NCI-H345 (cell line): ENCODE measurements at regions not wholly inside any gene's neighbourhood (a gene's known extent, or its start where the extent isn't known, plus 50 kb on each side); places are given as distances from the start of the nearest gene placed in this dataset.
"Not testable (repeated sequence)": the region's sequence is repeated elsewhere in the genome, so short reads cannot be mapped to it uniquely, and the experiment has no call there.

Source experiments
- DNase-seq: peaks from one replicate; lab custom pipeline; 2025; lab: John Stamatoyannopoulos, UW

DNA sequence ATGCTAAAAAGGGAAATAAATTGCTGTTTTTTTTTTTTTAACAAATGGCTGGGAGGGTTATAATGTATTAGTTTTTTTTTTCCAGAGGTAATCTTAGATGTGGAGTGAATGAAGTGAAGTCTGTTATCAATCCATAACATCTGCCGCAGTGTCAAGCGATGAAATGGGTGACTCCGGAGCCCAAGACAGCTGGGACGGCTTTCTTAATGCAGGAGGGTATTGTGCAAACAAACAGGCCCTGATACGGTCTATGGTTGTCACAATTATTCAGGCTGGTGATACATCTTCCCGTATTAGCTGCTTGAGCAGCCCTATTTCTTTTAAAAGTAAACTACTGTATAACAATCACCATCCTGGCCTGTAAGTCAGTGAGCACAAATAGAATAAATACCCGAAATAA, 1231.2 kb downstream of the GATA3 start:
- DNase-seq, result no peak

DNA sequence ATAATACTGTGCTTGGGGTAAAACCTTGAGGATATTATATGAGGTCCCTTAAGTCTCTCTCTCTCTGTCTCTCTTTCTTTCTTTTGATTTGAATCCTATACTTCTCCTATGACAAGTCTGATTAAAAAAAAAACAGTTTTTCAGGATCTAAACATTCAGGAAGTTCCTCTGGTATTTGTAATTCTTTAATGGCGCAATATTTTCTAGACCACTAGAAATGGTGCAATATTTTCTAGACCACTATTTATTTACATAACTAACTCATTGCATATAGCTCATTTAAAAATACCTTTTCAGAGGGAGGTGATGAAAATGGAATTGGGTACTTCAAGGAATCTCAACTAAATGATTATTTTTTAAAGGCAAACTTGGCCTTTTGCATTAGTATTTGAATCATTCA, 1235.3 kb downstream of the GATA3 start:
- no peak for DNase-seq

DNA sequence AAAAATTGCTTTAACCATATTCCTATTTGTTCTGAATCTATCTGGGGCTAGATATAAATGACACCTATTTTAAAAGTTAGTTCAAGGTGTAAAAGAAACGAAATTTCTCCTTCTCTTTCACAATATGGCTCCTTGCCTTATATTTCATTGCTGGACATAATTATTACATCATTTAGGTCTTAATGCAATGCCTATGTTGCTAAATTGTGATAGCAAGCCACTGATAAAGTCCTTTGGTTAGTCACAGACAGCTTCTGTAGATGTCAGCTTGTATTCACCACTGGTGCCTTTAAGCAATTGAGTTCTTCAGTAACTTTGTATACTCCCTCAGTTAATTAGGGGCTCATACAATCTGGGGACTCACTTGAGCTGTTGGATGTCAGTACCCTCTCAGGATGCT, 1236.6 kb downstream of the GATA3 start:
- DNase-seq, result no peak

DNA sequence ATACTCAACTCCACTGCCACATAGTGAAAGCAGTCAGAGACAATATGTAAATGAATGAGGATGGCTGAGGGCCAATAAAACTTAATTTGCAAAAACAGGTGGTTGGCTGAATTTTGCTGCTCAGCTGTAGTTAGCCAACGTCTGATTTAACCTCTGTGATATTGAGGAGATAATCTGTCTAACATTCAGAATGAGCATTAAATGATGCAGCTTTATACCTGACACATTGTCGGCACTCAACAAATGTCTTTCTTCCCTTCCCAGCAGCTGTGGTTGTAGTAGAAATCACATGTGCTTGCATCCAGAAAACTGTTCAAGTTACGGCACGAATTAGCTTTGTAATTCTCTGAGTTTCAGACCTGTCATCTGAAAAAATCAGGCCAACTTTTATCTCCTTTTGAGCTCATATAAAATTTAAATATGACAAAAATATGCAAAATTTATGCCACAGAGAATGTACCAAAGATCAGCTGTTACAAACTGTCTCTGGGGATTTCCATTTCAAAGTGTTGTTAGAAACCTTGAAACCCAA, 1239.7 kb downstream of the GATA3 start:
- DNase-seq, result no peak

DNA sequence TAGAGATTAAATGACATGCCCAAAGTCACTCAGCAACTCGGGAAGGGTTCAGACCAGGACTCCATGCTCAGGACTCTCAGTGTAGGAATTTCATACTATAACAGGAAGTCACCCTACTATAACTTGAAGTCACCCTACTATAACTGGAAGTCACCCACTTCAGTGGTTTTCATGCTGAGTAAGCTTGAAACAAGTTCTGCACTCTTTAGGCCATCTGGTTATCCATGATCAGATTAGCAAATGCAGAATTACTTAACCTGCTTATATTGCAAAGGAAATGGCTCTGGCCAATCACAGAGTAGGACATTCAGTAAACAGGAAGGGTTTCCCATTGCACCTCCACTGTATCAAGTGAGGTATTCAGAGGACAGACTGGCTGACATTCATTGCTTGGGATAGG, 1240.4 kb downstream of the GATA3 start:
- no peak for DNase-seq

DNA sequence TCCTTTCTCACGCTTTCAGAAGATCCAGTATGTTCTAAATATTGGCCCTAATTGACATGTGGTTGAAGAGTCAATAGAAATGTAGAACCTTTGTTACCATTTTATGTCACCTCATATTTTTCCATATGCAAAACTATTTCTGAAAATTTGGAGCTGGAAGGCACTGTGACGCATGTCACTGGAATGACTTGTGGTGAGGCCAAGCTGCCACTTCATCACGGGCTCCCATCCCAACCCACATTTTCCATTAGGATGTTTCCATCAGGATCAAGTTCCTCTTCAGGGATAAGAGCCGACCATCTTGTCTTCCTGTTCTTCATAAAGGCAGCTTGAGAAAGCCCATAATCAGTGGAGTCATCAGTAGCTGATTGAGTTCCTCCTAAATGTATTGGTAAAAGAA, 1241.7 kb downstream of the GATA3 start:
- DNase-seq, result no peak

DNA sequence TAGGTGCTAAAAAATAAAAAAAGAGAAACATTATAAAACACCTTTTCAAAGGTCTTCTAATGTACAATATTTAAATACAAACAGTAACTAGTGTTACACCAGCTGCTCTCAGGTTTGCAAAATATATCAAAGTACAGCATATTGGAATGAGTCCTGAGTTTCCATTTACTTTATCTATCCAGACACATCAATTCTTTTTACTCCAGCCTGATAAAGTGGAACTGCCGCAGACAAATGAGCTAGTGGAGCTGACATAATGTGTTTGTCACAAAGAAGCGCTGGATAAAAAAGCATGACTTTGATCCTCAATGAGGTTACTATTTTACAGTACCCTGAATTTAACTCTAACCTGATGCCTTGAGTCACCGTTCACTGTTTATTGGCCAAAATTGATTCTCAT, 1243.1 kb downstream of the GATA3 start:
- DNase-seq, result no peak

DNA sequence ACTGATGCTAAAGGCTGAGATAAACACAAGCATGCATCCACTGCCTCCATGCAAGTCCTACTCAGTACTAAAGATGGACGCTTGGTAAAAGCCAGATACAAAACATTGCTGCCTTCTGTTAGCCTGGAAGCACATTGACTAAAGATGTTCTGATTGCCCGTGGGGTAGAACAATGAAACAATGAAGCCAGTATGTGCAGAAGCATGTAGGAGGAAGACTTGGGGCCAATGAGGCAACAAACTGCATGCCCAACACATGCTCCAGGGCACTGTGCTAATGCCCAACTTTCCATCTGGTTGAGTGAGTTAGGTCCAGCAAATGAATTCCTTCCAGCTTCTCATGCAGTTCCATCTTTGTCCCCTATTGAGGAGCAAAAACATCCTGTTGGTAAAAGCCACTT, 1245.5 kb downstream of the GATA3 start:
- no peak for DNase-seq

DNA sequence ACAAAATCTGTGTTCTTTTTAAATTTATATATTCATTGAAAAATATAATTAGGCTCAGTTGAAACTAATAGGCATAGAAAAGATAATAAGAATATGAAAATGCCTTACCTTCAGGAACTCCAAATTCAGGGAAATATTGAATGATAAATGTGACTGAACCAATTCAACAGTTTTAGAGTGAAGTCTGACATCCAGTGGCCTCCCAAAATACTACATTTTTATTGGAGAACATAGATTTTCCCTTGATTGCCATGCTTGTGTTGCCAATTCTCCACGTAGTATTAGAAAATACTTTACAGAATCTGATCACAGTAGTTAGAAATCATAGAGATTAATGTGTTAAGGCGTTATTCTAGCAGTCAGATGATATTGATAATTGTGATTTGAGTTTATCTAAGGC, 1246.7 kb downstream of the GATA3 start:
- no peak for DNase-seq

DNA sequence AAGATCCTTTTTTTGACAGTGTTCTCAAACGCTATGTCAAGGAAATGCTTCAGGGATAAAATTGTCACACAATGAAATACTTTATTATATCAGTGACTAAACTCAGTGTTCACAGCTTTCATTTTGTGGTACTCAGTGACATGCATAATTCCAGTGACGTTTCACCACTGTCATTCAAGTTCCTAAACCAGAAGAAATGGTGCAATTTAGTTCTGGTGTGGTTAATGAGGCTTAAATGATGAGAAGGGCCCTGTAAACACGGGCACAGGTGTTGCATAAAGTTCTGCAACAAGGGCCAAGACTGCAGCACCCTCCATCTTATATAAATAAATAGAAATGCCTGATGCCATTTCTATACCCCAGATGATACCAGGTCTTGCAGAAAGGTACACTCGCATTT, 1247.1 kb downstream of the GATA3 start:
- no peak for DNase-seq

DNA sequence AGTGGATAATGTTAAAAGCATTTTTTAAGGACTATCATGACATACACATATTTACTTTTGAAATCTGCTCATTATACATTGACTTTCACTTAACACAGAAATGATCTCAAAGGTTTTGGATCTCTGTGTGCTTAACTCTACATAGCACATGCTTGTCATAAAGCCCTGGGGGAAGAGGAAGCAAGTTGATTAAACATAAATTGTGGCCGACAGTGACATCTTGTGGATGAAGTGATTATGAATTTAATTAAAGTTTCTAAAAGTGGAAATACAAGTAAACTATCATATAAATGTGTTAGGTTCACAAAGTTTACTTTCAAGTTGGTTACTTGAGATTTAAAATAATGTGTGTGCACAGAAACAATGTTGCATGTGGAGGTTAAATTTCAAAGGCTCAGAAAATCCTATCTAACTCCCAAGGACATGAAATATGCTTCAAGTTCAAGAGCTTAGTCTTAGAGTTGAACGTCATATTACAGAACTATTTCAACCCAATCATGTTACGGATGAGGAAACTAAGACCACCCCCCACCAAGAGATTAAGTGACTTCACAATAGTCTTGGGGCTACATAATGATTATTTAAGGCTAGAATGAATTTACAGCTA, 1247.8 kb downstream of the GATA3 start:
- DNase-seq, result peak; percentile 26

DNA sequence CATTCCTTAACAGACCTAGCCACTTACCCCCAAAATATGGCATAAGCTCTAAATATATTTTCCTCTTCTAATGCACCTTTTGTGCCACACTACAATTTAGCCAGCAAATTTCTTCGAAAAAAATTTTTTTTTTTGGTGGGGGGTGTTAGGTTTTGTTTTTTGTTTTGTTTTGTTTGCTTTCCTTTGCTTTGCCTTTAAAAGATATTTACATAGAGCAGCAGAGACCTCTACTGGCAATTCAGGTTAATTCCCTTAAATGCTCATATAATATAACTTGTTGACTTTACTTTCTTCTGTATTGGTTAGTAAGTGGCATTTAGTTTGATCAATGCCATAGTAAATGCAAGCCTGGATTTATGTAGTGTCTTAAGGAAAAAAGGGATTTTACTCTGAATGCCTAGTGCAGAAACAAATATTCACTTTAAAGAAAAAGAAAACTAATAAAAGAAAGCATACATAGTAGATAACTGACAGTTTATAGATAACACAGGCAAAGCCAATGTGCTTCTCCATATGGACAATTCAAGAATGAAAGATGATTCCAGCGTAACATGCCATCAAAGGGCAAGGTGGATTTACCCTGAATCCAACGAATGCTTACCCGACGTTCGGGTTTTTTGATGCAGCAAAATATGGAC, 1250.6 kb downstream of the GATA3 start:
- no peak for DNase-seq

DNA sequence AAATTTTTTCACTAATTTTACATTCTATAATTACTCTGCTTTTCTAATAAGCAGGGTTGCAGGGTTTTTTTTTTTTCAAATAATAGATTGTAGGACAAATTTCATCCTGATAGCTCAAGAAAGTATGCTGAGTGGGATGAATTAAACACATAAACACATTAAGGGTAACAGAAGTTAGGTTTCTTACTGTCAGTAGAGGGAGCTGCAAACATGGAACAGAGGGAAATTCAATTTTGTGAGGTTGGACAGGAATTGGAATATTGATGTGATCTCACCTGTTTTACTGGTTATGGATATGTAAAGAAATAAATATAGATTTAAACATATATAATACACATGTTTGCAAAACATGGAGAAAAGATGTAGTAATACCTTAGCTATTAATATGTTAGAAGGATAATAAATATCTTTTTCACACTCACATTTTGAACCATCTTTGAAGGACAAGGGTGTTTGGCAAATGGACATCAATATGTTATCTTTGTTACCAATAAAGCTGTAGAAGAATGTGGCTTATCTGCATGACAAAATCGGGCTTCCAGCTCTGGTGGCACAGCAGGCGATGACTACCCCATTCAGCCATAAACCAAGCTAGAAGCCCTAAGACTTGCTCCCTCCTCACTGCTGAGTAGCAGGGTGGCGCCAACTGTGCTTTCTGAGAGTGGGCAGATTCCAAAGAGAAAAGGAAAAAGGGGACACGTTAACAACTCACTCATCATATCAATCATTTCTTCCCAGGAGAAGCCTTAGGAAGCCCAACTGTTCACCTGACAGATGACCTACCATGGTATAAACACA, 1257.4 kb downstream of the GATA3 start:
- no peak for DNase-seq

DNA sequence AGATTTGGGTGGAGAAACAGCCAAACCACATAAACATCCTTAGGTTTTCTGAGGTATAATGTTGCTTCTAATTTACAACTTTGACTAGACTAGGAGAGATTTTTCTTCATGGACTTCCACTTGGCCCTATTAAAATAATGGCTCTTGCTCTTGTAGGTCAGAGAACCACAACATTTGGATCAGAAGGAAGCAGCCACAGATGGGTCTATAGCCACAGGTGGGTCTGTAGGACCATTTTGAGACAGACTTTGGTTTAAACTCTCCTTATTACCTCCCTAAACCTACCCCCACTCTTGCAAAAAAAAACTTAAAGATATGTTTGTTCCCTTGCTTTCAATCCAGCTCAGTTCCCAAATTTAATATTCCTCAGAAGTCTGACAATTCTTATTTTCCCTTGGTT, 1260.8 kb downstream of the GATA3 start:
- DNase-seq, result no peak

DNA sequence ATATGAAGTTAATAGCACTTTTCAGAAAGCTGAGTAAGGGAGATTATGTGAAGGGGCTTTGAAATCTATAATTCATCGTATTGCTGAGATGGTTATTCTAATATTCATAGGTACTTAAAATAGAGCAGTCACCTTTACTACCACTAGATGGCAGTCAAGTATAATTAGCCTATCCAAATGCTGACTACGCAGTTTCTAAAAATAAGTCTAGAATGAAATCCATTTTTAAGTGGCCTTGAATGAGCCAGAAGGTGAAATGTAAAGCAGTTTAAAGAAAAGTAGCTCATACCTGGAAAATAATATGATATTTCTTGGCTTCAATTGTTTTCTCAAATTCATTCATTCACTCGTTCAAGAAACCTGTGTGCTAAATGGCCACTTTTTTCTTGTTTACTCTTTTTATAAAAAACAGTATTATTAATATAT, 1277.1 kb downstream of the GATA3 start:
- peak; percentile 34 for DNase-seq

DNA sequence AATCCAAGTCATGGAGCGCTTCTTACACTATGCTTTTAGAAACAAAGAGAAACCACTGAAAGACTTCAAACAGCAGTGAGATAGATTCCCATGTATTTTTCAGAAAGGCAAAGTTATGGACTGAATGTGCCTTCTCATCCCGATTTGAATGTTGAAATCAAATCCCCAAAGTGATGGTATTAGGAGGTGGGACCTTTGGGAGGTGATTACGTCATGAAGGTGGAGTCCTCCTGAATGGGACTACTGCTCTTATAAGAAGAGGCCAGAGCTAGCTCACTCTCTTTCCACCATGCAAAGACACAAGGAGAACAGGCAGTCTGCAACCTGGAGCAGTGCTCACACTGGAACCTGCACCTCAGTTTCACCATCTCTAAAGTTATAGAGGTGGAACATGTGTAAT, 1279.8 kb downstream of the GATA3 start:
- DNase-seq, result no peak

DNA sequence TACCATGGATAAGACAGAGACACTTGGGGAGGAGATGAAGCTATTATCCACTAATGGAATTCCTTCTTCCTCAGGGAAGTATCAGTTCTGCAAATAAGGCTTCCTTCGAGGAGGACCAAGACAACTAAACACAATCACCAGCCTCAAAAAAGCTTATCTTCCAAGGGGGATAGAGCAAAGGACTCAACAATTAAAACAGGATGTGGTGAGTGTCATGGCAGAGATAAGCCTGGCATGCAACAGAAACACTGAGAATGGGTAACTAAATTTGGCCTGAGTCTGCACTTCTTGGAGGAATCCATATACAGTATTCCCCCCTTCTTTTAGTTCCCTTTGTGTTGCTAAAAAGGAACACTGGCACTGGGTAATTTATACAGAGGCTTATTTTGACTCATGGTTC, 1285.2 kb downstream of the GATA3 start:
- no peak for DNase-seq

DNA sequence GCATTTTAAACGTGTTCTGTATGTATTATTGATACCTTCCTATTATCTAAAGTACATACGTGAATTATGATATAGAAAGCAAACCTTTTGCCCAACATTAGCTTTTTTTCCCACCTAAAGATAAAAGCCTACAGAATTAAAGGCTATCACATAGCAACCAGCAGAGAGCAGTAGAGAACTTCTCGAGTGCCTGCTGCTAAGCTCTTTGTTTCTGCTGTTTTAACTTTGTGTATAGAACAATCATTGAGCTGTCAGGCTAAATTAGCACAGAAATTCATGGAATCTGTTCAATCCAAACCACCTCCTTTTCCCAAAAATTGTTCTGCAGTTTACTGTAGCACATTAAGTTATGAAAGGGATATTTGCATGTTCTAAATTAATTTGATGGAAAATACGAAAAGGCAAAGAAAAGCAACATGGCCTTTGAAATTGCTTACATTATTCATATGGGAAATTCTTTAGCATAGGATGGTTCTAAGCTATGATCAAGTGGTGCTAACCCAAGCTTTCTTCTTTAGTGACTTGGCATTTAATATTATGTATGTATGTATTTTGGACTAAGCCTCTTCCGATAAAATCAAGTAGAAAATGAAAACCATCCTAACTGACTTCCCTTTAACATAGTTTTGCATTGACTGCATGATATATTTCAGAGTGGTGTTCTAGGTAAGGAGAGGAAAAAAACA, 1288.5 kb downstream of the GATA3 start:
- DNase-seq, result peak; percentile 6

DNA sequence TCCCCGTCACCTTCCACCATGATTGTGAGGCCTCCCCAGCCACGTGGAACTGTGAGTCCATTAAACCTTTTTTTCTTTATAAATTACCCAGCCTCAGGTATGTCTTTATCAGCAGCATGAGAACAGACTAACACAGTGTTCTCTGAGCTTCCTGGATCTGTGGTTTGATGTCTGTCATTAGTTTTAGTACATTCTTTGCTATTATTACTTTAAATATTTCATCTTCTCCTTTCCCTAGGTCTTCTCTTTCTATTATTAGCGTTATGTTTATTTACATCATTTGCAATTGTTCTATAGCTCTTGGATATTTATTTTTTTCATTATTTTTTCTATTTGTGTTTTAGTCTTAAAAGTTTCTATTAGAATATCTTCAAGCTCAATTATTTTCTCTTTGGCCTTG, 1293.4 kb downstream of the GATA3 start:
- DNase-seq, result not testable (repeated sequence)

DNA sequence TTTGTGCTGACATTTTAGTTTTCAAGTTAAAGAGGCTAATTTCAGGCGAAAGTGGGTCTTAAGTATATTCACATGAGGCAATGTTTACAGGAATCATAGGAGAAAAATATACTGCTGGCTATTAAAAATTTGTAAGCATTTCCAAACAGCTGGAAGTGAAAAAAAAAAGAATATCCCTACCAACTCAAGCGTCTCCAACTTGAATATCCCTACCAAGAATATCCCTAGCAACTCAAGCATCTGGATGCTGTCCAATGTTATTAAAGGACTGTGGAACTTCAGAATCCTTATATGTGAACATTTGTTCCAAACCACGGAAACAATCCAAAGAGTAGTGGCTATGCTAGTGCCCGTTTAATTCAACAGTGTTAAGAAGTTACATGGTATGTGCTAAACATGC, 1303.0 kb downstream of the GATA3 start:
- DNase-seq, result no peak

DNA sequence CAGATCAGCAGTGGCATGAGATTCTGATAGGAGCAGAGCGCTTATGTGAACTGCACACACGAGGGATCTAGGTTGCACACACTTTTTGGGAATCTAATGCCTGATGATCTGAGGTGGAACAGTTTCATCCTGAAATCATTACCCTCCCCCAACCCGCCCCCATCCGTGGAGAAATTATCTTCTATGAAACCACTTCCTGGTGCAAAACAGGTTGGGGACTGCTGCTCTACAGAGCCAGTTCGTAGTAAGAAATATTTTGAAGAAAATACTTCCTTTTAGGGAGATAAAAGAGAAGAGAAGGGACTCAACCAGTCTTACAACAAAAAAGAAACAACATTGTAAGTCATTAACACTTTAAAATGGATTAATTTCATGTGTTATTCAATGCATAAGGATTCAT, 1308.2 kb downstream of the GATA3 start:
- DNase-seq, result no peak

DNA sequence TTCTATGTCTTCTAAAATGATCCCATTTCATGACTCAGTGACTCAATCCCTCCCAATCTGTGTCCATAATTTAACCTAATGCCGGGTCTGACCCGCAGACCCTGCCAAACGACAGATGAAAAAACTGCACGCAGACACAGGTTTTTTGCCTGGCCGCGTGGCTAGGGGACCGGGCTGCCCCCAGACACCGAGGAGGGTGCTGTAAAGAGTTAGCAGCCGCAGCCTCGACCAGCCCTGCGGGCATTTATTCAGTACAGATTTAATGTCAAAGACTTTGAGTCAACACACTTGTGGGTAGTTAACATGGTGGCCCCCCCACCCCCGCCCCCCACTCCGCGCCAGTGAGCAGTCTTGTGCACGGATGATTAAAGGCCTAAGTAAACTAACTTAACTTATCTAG, 1324.7 kb downstream of the GATA3 start:
- DNase-seq, result no peak
